Mesendoderm (in vitro differentiated cells): ENCODE measurements at regions not wholly inside any gene's neighbourhood (a gene's known extent, or its start where the extent isn't known, plus 50 kb on each side); places are given as distances from the start of the nearest gene placed in this dataset.

ENCODE experiments used
- DNase-seq: peaks from one replicate; pipeline ENCODE4 v3.0.0; 2013
- H2AK5ac ChIP-seq: 2 replicates; pipeline ENCODE4 v1.6.1; 2013; ENCODE audit warnings: low read length, inconsistent platforms
- H2BK120ac ChIP-seq: 2 replicates; pipeline ENCODE4 v1.6.1; 2013; ENCODE audit warnings: low read depth, mild to moderate bottlenecking, low read length, moderate library complexity, mixed read lengths
- H2BK15ac ChIP-seq: replicated peaks from 2 replicates; pipeline ENCODE4 v1.6.1; 2013; ENCODE audit warnings: low read depth, mild to moderate bottlenecking, moderate library complexity
- H2BK5ac ChIP-seq: 2 replicates; pipeline ENCODE4 v1.6.1; 2013; ENCODE audit warnings: low read length, inconsistent platforms
- H3K18ac ChIP-seq: 2 replicates; pipeline ENCODE4 v1.6.1; 2013; ENCODE audit warnings: mild to moderate bottlenecking, low read length, mixed read lengths
- H3K23ac ChIP-seq: one replicate; pipeline ENCODE4 v1.6.1; 2013; ENCODE audit warnings: low read length
- H3K27ac ChIP-seq: 2 replicates; pipeline ENCODE4 v1.5.1; 2013; ENCODE audit warnings: low read depth, mild to moderate bottlenecking, inconsistent platforms, low read length, moderate library complexity
- H3K27me3 ChIP-seq: 2 replicates; pipeline ENCODE4 v1.6.1; 2013; ENCODE audit warnings: low read length, control low read depth, mild to moderate bottlenecking, inconsistent platforms; ENCODE audit not compliant: insufficient read depth, poor library complexity
- H3K36me3 ChIP-seq: 2 replicates; pipeline ENCODE4 v1.6.1; 2013; ENCODE audit warnings: low read length, inconsistent platforms; ENCODE audit not compliant: control insufficient read depth, insufficient read depth
- H3K4ac ChIP-seq: one replicate; pipeline ENCODE4 v1.6.1; 2013; ENCODE audit warnings: low read depth, mild to moderate bottlenecking, low read length, moderate library complexity
- H3K4me1 ChIP-seq: 2 replicates; pipeline ENCODE4 v1.6.1; 2013; ENCODE audit warnings: low read depth, low read length, inconsistent platforms; ENCODE audit not compliant: control insufficient read depth
- H3K4me2 ChIP-seq: 2 replicates; pipeline ENCODE4 v1.6.1; 2013; ENCODE audit warnings: low read length
- H3K4me3 ChIP-seq: 2 replicates; pipeline ENCODE4 v1.5.1; 2013; ENCODE audit warnings: mild to moderate bottlenecking, low read length
- H3K56ac ChIP-seq: one replicate; pipeline ENCODE4 v1.6.1; 2013; ENCODE audit warnings: low read length
- H3K79me1 ChIP-seq: 2 replicates; pipeline ENCODE4 v1.6.1; 2013; ENCODE audit warnings: low read length, inconsistent platforms
- H3K79me2 ChIP-seq: 2 replicates; pipeline ENCODE4 v1.6.1; 2013; ENCODE audit warnings: mild to moderate bottlenecking, low read length; ENCODE audit not compliant: control insufficient read depth, insufficient read depth
- H3K9ac ChIP-seq: 2 replicates; pipeline ENCODE4 v1.6.1; 2013; ENCODE audit warnings: low read length, inconsistent platforms
- H4K5ac ChIP-seq: one replicate; pipeline ENCODE4 v1.6.1; 2013; ENCODE audit warnings: low read length
- H4K8ac ChIP-seq: one replicate; pipeline ENCODE4 v1.6.1; 2013; ENCODE audit warnings: low read depth, mild to moderate bottlenecking, control low read depth, low read length, moderate library complexity
- WGBS: extraction: QIAGEN DNeasy Blood & Tissue Kit; methylation state at CpG from one replicate; pipeline ENCODE4 v1.1.7; 2013; ENCODE audit warnings: low lambda C conversion rate, missing lambda C conversion rate; ENCODE audit not compliant: insufficient coverage; ENCODE audit errors: extremely low coverage; 5-methylcytosine and 5-hydroxymethylcytosine counted together

GRCh38 chr3:109392293-109392692 lies 54.9 kb upstream of the DPPA4 start:
- Histone ChIP-seq H3K27ac (no peak overlapping the region), H2BK15ac (no peak overlapping the region), H3K4me1 (no peaks in the 10 kb centered on the region)

GRCh38 chr3:109387621-109388020 lies 50.3 kb upstream of the DPPA4 start:
- no peak overlapping the region for H3K56ac ChIP-seq
- H3K9ac ChIP-seq: no peak overlapping the region
- H3K4me1 ChIP-seq: no peaks in the 10 kb centered on the region
- H3K4me3 ChIP-seq: no peak overlapping the region
- no peak overlapping the region for H3K23ac ChIP-seq
- no peak overlapping the region for H3K27ac ChIP-seq
- no peaks in the 10 kb centered on the region for H3K36me3 ChIP-seq
- DNase-seq: no peak
- no peak overlapping the region for H3K4ac ChIP-seq
- no peak overlapping the region for H3K4me2 ChIP-seq
- H2BK5ac ChIP-seq: no peak overlapping the region
- no peaks in the 10 kb centered on the region for H3K27me3 ChIP-seq
- no peak overlapping the region for H2BK15ac ChIP-seq
- H3K18ac ChIP-seq: no peak overlapping the region
- no peaks in the 10 kb centered on the region for H3K79me2 ChIP-seq
- H4K8ac ChIP-seq: no peak overlapping the region
- no peak overlapping the region for H2AK5ac ChIP-seq
- no peak overlapping the region for H2BK120ac ChIP-seq
- no peak overlapping the region for H4K5ac ChIP-seq
- no CpG with 5 or more reads among the region's 1 CpG for WGBS
- H3K79me1 ChIP-seq: no peaks in the 10 kb centered on the region

More at GRCh38 chr3:109392293-109392692, 54.9 kb upstream of the DPPA4 start:
- no peak overlapping the region for H3K23ac ChIP-seq
- no peak overlapping the region for H4K5ac ChIP-seq
- H3K9ac ChIP-seq: no peak overlapping the region
- H2BK120ac ChIP-seq: no peak overlapping the region
- no peak overlapping the region for H3K4me3 ChIP-seq
- WGBS: no CpG with 5 or more reads among the region's 3 CpGs
- H2BK5ac ChIP-seq: no peak overlapping the region
- H3K27me3 ChIP-seq: no peaks in the 10 kb centered on the region
- no peak for DNase-seq
- no peak overlapping the region for H4K8ac ChIP-seq
- no peaks in the 10 kb centered on the region for H3K79me1 ChIP-seq
- H3K18ac ChIP-seq: no peak overlapping the region
- no peaks in the 10 kb centered on the region for H3K36me3 ChIP-seq
- H2AK5ac ChIP-seq: no peak overlapping the region
- H3K4me2 ChIP-seq: no peak overlapping the region
- no peaks in the 10 kb centered on the region for H3K79me2 ChIP-seq
- no peak overlapping the region for H3K56ac ChIP-seq
- no peak overlapping the region for H3K4ac ChIP-seq

- no peak for DNase-seq
- H2AK5ac ChIP-seq: no peak overlapping the region
- no peaks in the 10 kb centered on the region for H3K79me1 ChIP-seq
- no peaks in the 10 kb centered on the region for H3K79me2 ChIP-seq
- no peak overlapping the region for H2BK5ac ChIP-seq
- H2BK15ac ChIP-seq: no peak overlapping the region
- no CpG with 5 or more reads among the region's 1 CpG for WGBS
- H3K9ac ChIP-seq: no peak overlapping the region
- no peak overlapping the region for H4K8ac ChIP-seq
- H3K4me2 ChIP-seq: no peak overlapping the region
- no peak overlapping the region for H3K18ac ChIP-seq
- no peak overlapping the region for H3K4ac ChIP-seq
- H3K56ac ChIP-seq: no peak overlapping the region
- no peak overlapping the region for H3K27ac ChIP-seq
- no peaks in the 10 kb centered on the region for H3K4me1 ChIP-seq
- H3K4me3 ChIP-seq: no peak overlapping the region
- H3K36me3 ChIP-seq: no peaks in the 10 kb centered on the region
- no peak overlapping the region for H4K5ac ChIP-seq
- H3K27me3 ChIP-seq: no peaks in the 10 kb centered on the region
- no peak overlapping the region for H2BK120ac ChIP-seq
- H3K23ac ChIP-seq: no peak overlapping the region
Observed at GRCh38 chr3:109387201-109387600, 49.9 kb upstream of the DPPA4 start.
